ENCODE measurements at regions not wholly inside any gene's neighbourhood (a gene's known extent, or its start where the extent isn't known, plus 50 kb on each side); places are given as distances from the start of the nearest gene placed in this dataset.

DNA sequence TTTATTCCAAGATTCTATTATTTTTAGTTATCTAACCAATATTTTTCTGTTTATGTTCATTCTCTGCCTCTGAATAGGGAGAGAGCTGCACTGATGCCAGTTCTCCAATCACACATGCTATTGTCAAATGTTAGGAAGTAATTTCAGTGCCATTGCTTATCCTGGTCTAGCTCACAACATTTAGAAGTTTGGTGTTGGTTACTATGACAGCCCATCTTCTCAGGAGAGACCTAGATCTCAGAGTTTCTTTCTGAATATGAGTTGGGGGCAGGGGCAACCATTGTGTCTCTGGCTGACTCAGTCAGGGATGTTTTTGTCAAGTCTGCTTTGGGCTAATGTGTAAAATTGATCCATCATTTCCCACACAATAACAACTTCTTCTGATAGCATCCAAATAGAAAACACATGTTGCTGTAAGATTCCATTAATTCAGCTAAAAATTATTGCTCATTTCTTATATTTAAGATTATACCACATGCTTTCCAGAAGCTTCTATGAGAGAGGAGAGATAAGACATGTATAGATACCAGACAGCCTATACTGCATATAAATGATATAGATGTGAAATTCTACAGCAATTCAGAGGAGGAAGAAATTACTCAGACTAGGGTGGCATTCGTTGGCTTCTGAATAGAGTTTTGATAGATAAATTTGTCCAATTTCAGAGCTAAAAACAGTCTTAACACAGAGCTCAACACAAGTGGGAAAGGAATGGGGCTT, 64.8 kb downstream of the DACT1 start:
- no peak for DNase-seq
- H3K9me3 ChIP-seq (ENCODE audit: control extremely low read depth in 1 of 3, control insufficient read depth in 2 of 3, insufficient read depth in 1 of 3, low read length in 2 of 3), result no peaks in the 10 kb centered on the region
- intact Hi-C loops (cut with micrococcal nuclease), result no loop called here
- no peak overlapping the region for H3K4me2 ChIP-seq (replicated peaks; ENCODE audit: low read depth, low read length, poor library complexity, severe bottlenecking)
- Mint-ChIP-seq H3K4me3 (no peak overlapping the region), H3K27me3 (peaks cover 8% of the 10 kb centered on the region), H3K9me3 (ENCODE audit: insufficient read depth) (no peaks in the 10 kb centered on the region), H3K27ac (no peak overlapping the region), H3K4me1 (no peaks in the 10 kb centered on the region)
- H2AFZ ChIP-seq (ENCODE audit: insufficient read depth, low read depth, low read length, poor library complexity, severe bottlenecking), result no peak overlapping the region
- CTCF ChIA-PET, result no interaction called here
- H3K36me3 ChIP-seq (replicated peaks in 1 of 2; ENCODE audit: control extremely low read depth in 1 of 2, control insufficient read depth in 1 of 2, extremely low read depth in 1 of 2, insufficient read depth in 2 of 2, low read length in 1 of 2), result no peaks in the 10 kb centered on the region
- no CpG with 5 or more reads among the region's 1 CpG for WGBS (ENCODE audit: insufficient coverage)
- H3K27ac ChIP-seq (ENCODE audit: low read length in 2 of 2), result no peak overlapping the region
- no peak overlapping the region for H3K9ac ChIP-seq (ENCODE audit: low read length)
- no peak for TF ChIP-seq EZH2 (IDR thresholded peaks at IDR 0.05; ENCODE audit: borderline replicate concordance, insufficient read depth, low read depth, low read length, poor library complexity, severe bottlenecking)
- TF ChIP-seq, protein P1, sequence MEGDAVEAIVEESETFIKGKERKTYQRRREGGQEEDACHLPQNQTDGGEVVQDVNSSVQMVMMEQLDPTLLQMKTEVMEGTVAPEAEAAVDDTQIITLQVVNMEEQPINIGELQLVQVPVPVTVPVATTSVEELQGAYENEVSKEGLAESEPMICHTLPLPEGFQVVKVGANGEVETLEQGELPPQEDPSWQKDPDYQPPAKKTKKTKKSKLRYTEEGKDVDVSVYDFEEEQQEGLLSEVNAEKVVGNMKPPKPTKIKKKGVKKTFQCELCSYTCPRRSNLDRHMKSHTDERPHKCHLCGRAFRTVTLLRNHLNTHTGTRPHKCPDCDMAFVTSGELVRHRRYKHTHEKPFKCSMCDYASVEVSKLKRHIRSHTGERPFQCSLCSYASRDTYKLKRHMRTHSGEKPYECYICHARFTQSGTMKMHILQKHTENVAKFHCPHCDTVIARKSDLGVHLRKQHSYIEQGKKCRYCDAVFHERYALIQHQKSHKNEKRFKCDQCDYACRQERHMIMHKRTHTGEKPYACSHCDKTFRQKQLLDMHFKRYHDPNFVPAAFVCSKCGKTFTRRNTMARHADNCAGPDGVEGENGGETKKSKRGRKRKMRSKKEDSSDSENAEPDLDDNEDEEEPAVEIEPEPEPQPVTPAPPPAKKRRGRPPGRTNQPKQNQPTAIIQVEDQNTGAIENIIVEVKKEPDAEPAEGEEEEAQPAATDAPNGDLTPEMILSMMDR (IDR thresholded peaks at IDR 0.05), result no peak
- no peaks in the 10 kb centered on the region for H3K79me2 ChIP-seq (ENCODE audit: control insufficient read depth, insufficient read depth, low read length)
- no peak for ATAC-seq (ENCODE audit: low read depth)
- H4K20me1 ChIP-seq (ENCODE audit: control insufficient read depth, insufficient read depth, low read length, poor library complexity, severe bottlenecking), result no peaks in the 10 kb centered on the region
- POLR2A ChIA-PET, result no interaction called here
- no peak overlapping the region for H3K4me3 ChIP-seq (ENCODE audit: control extremely low read depth in 1 of 5, extremely low read depth in 1 of 5, insufficient read depth in 1 of 5, low read depth in 2 of 5, low read length in 4 of 5)
- H3K27me3 ChIP-seq (replicated peaks in 1 of 4; ENCODE audit: control extremely low read depth in 1 of 4, control insufficient read depth in 3 of 4, insufficient read depth in 4 of 4, low read length in 3 of 4), result no peaks in the 10 kb centered on the region
- no peaks in the 10 kb centered on the region for H3K4me1 ChIP-seq (ENCODE audit: control insufficient read depth in 2 of 2, insufficient read depth in 2 of 2, low read length in 2 of 2)

DNA sequence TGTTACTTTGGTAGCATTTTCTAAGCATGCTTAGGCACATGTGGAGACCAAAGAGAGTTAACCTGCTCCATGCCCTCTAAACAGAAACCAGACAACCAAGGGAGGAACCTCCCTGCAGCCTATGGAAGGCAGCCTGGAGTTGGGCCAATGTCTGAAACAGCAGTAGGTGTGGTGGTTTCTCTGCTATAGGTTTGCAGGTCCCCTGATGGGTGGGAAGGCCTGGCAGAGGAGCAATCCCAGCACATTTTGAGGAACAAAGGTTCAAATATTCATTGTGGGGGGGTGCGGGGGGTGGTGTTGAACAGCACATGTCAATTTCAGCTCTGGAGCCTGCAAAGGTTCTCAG, 65.4 kb downstream of the DACT1 start:
- no peak for TF ChIP-seq EZH2 (IDR thresholded peaks at IDR 0.05; ENCODE audit: borderline replicate concordance, insufficient read depth, low read depth, low read length, poor library complexity, severe bottlenecking)
- TF ChIP-seq, protein P1 (IDR thresholded peaks at IDR 0.05), result no peak
- Histone ChIP-seq H4K20me1 (ENCODE audit: control insufficient read depth, insufficient read depth, low read length, poor library complexity, severe bottlenecking) (no peaks in the 10 kb centered on the region), H3K27me3 (replicated peaks in 1 of 4; ENCODE audit: control extremely low read depth in 1 of 4, control insufficient read depth in 3 of 4, insufficient read depth in 4 of 4, low read length in 3 of 4) (no peaks in the 10 kb centered on the region), H3K9ac (ENCODE audit: low read length) (no peak overlapping the region), H3K27ac (ENCODE audit: low read length in 2 of 2) (no peak overlapping the region), H2AFZ (ENCODE audit: insufficient read depth, low read depth, low read length, poor library complexity, severe bottlenecking) (no peak overlapping the region), H3K9me3 (ENCODE audit: control extremely low read depth in 1 of 3, control insufficient read depth in 2 of 3, insufficient read depth in 1 of 3, low read length in 2 of 3) (no peaks in the 10 kb centered on the region), H3K79me2 (ENCODE audit: control insufficient read depth, insufficient read depth, low read length) (no peaks in the 10 kb centered on the region), H3K36me3 (replicated peaks in 1 of 2; ENCODE audit: control extremely low read depth in 1 of 2, control insufficient read depth in 1 of 2, extremely low read depth in 1 of 2, insufficient read depth in 2 of 2, low read length in 1 of 2) (no peaks in the 10 kb centered on the region), H3K4me2 (replicated peaks; ENCODE audit: low read depth, low read length, poor library complexity, severe bottlenecking) (no peak overlapping the region), H3K4me3 (ENCODE audit: control extremely low read depth in 1 of 5, extremely low read depth in 1 of 5, insufficient read depth in 1 of 5, low read depth in 2 of 5, low read length in 4 of 5) (no peak overlapping the region), H3K4me1 (ENCODE audit: control insufficient read depth in 2 of 2, insufficient read depth in 2 of 2, low read length in 2 of 2) (no peaks in the 10 kb centered on the region)
- no peak overlapping the region for H3K27ac Mint-ChIP-seq
- CTCF ChIA-PET, result no interaction called here
- WGBS (ENCODE audit: insufficient coverage), result 100% methylated on average over 1 of the region's 1 CpG
- intact Hi-C loops (cut with micrococcal nuclease), result no loop called here
- no peak overlapping the region for H3K4me3 Mint-ChIP-seq
- ATAC-seq (ENCODE audit: low read depth), result no peak
- no peak for DNase-seq
- H3K4me1 Mint-ChIP-seq, result no peaks in the 10 kb centered on the region
- no peaks in the 10 kb centered on the region for H3K9me3 Mint-ChIP-seq (ENCODE audit: insufficient read depth)
- POLR2A ChIA-PET, result no interaction called here
- peaks cover 8% of the 10 kb centered on the region for H3K27me3 Mint-ChIP-seq

Measured in B cell (primary cell).